Thyroid gland (tissue), 4 donors: ENCODE measurements at regions not wholly inside any gene's neighbourhood (a gene's known extent, or its start where the extent isn't known, plus 50 kb on each side); places are given as distances from the start of the nearest gene placed in this dataset.

Experiments used
- DNase-seq, 2 donors: peaks; one replicate each; pipeline ENCODE4 v3.0.0-alpha.2; 2019
- H3K27ac ChIP-seq, 3 donors: fragments of 200-600 bp; sonication (generic); 1 replicate in 2 of 3; 2 replicates in 1 of 3; pipeline ENCODE4 v1.5.1; 2016 to 2019; ENCODE audit warnings: mild to moderate bottlenecking in 1 of 3, moderate library complexity in 1 of 3
- H3K27me3 ChIP-seq: fragments of 200-600 bp; sonication (generic); one replicate; pipeline ENCODE4 v1.5.1; 2019
- H3K36me3 ChIP-seq, 2 donors: fragments of 200-600 bp; sonication (generic); one replicate each; pipeline ENCODE4 v1.5.1; 2016 to 2019
- H3K4me1 ChIP-seq, 2 donors: fragments of 200-600 bp; sonication (generic); one replicate each; pipeline ENCODE4 v1.5.1; 2017 to 2019
- H3K4me3 ChIP-seq, 3 donors: fragments of 200-600 bp; sonication (generic); replicated peaks in 1 of 3; 1 replicate in 2 of 3; 2 replicates in 1 of 3; pipeline ENCODE4 v1.5.1; 2016; ENCODE audit warnings: mild to moderate bottlenecking in 1 of 3
- H3K9me3 ChIP-seq: fragments of 200-600 bp; sonication (generic); one replicate; pipeline ENCODE4 v1.5.1; 2017
- POLR2A ChIP-seq, 2 donors: fragments of 450-650 bp; IDR thresholded peaks; one replicate each; pipeline ENCODE4 v1.6.1; 2017; ENCODE audit warnings: antibody characterized with exemption in 2 of 2, mild to moderate bottlenecking in 2 of 2, moderate library complexity in 1 of 2
- WGBS, 2 donors: methylation state at CpG; one replicate each; pipeline ENCODE4 v1.1.5; 2017; 5-methylcytosine and 5-hydroxymethylcytosine counted together
- intact Hi-C: fragments of 100-400 bp; cut with DNase I; formaldehyde crosslinking; loops from one replicate; pipeline ENCODE4 v1.15.1; 2023
- TF ChIP-seq, protein P1 (sequence below), 6 experiments: fragments of 200-600 bp in 3 of 6; fragments of 450-650 bp in 3 of 6; sonication (generic) in 3 of 6; IDR thresholded peaks; one replicate each; pipeline ENCODE4 v1.5.1; 2016 to 2019; ENCODE audit warnings: antibody characterized with exemption in 6 of 6, mild to moderate bottlenecking in 2 of 6, inconsistent platforms in 1 of 6, moderate library complexity in 1 of 6

DNA sequence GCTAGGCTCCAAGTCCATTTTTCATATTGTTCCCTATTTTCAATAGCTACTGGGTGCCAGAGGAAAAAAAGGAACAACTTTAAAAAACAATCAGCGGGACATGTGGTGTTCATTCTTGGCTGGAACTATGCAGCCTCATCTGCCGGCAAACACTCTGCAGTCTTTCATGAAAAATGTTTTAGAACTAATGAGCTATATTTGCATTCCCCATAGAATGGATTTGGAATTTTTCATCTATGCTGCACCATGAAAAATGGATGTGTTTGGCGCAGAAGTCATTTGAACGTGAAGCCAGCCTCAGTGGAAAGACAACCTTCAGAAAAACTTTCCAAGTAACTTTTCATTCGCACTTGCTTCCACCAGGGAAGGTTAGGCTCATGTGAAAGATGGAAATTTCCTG is 270.5 kb downstream of the SKAP2 start:
- intact Hi-C loops: no loop called here
- Histone ChIP-seq H3K27me3 (no peaks in the 10 kb centered on the region), H3K4me3 (no peak overlapping the region), H3K9me3 (no peaks in the 10 kb centered on the region), H3K4me1 (no peaks in the 10 kb centered on the region), H3K27ac (no peak overlapping the region), H3K36me3 (no peaks in the 10 kb centered on the region)
- 76 to 79% methylated on average over 5 of the region's 5 CpGs for WGBS, 2 donors
- TF ChIP-seq POLR2A (IDR thresholded peaks at IDR 0.05): no peak
- TF ChIP-seq, protein P1, sequence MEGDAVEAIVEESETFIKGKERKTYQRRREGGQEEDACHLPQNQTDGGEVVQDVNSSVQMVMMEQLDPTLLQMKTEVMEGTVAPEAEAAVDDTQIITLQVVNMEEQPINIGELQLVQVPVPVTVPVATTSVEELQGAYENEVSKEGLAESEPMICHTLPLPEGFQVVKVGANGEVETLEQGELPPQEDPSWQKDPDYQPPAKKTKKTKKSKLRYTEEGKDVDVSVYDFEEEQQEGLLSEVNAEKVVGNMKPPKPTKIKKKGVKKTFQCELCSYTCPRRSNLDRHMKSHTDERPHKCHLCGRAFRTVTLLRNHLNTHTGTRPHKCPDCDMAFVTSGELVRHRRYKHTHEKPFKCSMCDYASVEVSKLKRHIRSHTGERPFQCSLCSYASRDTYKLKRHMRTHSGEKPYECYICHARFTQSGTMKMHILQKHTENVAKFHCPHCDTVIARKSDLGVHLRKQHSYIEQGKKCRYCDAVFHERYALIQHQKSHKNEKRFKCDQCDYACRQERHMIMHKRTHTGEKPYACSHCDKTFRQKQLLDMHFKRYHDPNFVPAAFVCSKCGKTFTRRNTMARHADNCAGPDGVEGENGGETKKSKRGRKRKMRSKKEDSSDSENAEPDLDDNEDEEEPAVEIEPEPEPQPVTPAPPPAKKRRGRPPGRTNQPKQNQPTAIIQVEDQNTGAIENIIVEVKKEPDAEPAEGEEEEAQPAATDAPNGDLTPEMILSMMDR (IDR thresholded peaks at IDR 0.05): no peak
- no peak for DNase-seq

DNA sequence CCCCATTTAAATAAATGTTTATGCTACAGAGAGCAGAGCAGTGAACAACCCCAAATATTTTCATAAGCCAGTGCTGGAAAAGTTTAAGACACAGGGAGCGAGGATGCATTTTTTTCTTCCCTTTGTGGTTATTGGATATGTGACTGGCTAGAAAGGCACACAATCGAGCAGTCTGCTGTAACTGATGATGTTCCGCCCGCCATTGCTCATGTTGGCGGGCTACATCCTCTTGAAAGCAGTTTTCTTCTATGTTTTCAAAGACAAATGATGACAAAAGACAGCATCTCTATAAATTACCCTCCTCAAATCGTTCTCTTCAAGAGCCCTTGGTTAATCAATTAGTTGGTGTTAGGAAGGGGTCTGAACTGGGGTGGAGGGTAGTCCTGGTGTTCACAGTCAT is 269.8 kb downstream of the SKAP2 start:
- 65 to 66% methylated on average over 6 of the region's 6 CpGs for WGBS, 2 donors
- Histone ChIP-seq H3K9me3 (no peaks in the 10 kb centered on the region), H3K36me3 (no peaks in the 10 kb centered on the region), H3K4me3 (no peak overlapping the region), H3K27me3 (no peaks in the 10 kb centered on the region), H3K27ac (no peak overlapping the region), H3K4me1 (no peaks in the 10 kb centered on the region)
- intact Hi-C loops: no loop called here
- no peak for DNase-seq
- TF ChIP-seq POLR2A (IDR thresholded peaks at IDR 0.05): no peak
- TF ChIP-seq, protein P1 (IDR thresholded peaks at IDR 0.05): no peak

DNA sequence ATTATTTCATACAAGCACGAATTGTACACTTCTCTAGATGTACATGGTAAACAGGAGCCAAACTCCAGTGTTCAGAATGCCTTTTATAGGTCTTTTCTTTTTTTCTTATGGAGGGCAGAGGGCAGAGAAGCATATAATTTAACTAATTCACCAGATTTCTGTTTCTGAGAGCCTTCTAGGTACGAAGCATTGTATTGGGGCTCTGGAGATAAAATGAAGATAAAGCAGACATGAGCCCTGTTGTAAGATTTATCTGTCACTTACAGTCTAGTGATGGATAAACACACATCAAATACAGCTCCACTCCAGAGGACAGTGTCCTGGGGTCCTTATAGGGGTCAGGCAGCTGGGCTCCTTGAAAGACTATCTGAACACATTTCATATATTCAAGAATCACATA is 265.5 kb downstream of the SKAP2 start:
- no peaks in the 10 kb centered on the region for H3K9me3 ChIP-seq
- H3K27ac ChIP-seq: no peak overlapping the region
- DNase-seq: no peak
- H3K27me3 ChIP-seq: no peaks in the 10 kb centered on the region
- no peaks in the 10 kb centered on the region for H3K36me3 ChIP-seq
- intact Hi-C loops: no loop called here
- no peak for TF ChIP-seq POLR2A (IDR thresholded peaks at IDR 0.05)
- TF ChIP-seq, protein P1 (IDR thresholded peaks at IDR 0.05): no peak
- H3K4me1 ChIP-seq: no peaks in the 10 kb centered on the region
- WGBS, 2 donors: 85 to 93% methylated on average over 2 of the region's 2 CpGs
- H3K4me3 ChIP-seq: no peak overlapping the region

DNA sequence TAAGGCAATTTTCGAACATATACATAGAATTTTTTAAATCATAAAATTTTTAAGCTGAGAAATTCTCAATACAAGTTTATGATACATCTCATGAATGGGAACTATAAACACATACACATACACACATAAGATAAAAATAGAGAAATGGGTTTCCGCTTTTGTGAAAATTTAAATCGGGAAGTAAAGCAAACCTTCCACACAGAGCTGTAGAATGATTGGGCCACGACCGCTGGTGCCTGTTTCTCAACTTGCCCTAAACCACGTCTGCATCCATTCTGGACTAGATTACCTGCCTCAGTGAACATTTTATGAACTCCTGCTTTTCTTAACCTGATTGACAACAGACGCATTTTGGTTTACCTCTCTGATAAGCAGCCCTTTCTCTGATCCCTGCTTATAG is 264.4 kb downstream of the SKAP2 start:
- 93 to 94% methylated on average over 7 of the region's 7 CpGs for WGBS, 2 donors

DNA sequence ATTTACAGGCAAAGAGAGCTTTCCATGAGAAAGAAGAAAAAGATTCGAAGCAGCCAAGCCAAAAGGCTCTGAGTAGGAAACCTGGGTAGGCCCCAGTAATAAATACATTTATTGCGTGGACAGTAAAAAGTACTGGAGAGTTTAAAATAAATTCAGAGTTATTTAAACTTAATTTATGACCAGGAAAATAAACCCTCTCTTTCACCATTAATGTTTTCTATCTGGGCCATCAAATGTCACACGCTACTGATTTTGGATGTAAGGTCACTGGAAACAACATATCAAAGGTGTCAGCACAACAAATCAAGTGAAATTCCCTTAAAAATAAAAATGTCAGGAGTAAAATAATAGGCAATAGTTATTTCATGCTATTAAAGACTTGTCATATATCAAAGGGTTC is 264.0 kb downstream of the SKAP2 start:
- Histone ChIP-seq H3K4me3 (no peak overlapping the region), H3K4me1 (no peaks in the 10 kb centered on the region), H3K27me3 (no peaks in the 10 kb centered on the region), H3K36me3 (no peaks in the 10 kb centered on the region), H3K27ac (no peak overlapping the region), H3K9me3 (no peaks in the 10 kb centered on the region)
- 79 to 83% methylated on average over 3 of the region's 3 CpGs for WGBS, 2 donors
- intact Hi-C loops: no loop called here
- no peak for DNase-seq
- TF ChIP-seq, protein P1 (IDR thresholded peaks at IDR 0.05): no peak
- no peak for TF ChIP-seq POLR2A (IDR thresholded peaks at IDR 0.05)

More for the DNA sequence above, 264.4 kb downstream of the SKAP2 start:
- Histone ChIP-seq H3K27me3 (no peaks in the 10 kb centered on the region), H3K4me3 (no peak overlapping the region), H3K9me3 (no peaks in the 10 kb centered on the region), H3K36me3 (no peaks in the 10 kb centered on the region), H3K4me1 (no peaks in the 10 kb centered on the region), H3K27ac (no peak overlapping the region)
- intact Hi-C loops: no loop called here
- DNase-seq: no peak
- TF ChIP-seq POLR2A (IDR thresholded peaks at IDR 0.05): no peak
- TF ChIP-seq, protein P1 (IDR thresholded peaks at IDR 0.05): no peak
